Renal cortical epithelial cell (primary cell): ENCODE measurements at regions not wholly inside any gene's neighbourhood (a gene's known extent, or its start where the extent isn't known, plus 50 kb on each side); places are given as distances from the start of the nearest gene placed in this dataset.
"Not testable (repeated sequence)": the region's sequence is repeated elsewhere in the genome, so short reads cannot be mapped to it uniquely, and the experiment has no call there.

ENCODE experiments used
- DNase-seq: peaks from one replicate; pipeline ENCODE4 v3.0.0-alpha.2; 2011; ENCODE audit warnings: low read depth

GRCh38 chr2:82109418-82109817 is 1804.9 kb upstream of the LRRTM1 start:
- no peak for DNase-seq

GRCh38 chr2:82098617-82099016 is 1794.1 kb upstream of the LRRTM1 start:
- DNase-seq, result no peak

- no peak for DNase-seq
Measured at GRCh38 chr2:82089518-82089917, 1785.0 kb upstream of the LRRTM1 start.

GRCh38 chr2:82084679-82085392 is 1780.3 kb upstream of the LRRTM1 start:
- DNase-seq, result no peak

GRCh38 chr2:82075875-82076274 is 1771.3 kb upstream of the LRRTM1 start:
- no peak for DNase-seq

GRCh38 chr2:82062463-82062862 is 1757.9 kb upstream of the LRRTM1 start:
- peak; percentile 32 for DNase-seq

- DNase-seq, result no peak
Measured at GRCh38 chr2:82055846-82056245, 1751.3 kb upstream of the LRRTM1 start.

GRCh38 chr2:82043867-82044266 is 1739.3 kb upstream of the LRRTM1 start:
- DNase-seq, result no peak

- no peak for DNase-seq
Measured at GRCh38 chr2:82027921-82028615, 1723.5 kb upstream of the LRRTM1 start.

- DNase-seq, result no peak
Measured at GRCh38 chr2:82023710-82024109, 1719.2 kb upstream of the LRRTM1 start.

- no peak for DNase-seq
Measured at GRCh38 chr2:82013641-82014040, 1709.1 kb upstream of the LRRTM1 start.

GRCh38 chr2:82007071-82007664 is 1702.6 kb upstream of the LRRTM1 start:
- DNase-seq, result peak; percentile 14

- DNase-seq, result not testable (repeated sequence)
Measured at GRCh38 chr2:82005889-82006288, 1701.3 kb upstream of the LRRTM1 start.

- DNase-seq, result no peak
Measured at GRCh38 chr2:82001614-82002013, 1697.1 kb upstream of the LRRTM1 start.

- DNase-seq, result no peak
Measured at GRCh38 chr2:82000606-82001005, 1696.1 kb upstream of the LRRTM1 start.

- DNase-seq, result no peak
Measured at GRCh38 chr2:81996332-81996731, 1691.8 kb upstream of the LRRTM1 start.

- peak; percentile 62 for DNase-seq
Measured at GRCh38 chr2:81991282-81991681, 1686.7 kb upstream of the LRRTM1 start.

- no peak for DNase-seq
Measured at GRCh38 chr2:81987370-81987769, 1682.8 kb upstream of the LRRTM1 start.

GRCh38 chr2:81984969-81985637 is 1680.6 kb upstream of the LRRTM1 start:
- DNase-seq, result no peak

GRCh38 chr2:81981585-81981984 is 1677.0 kb upstream of the LRRTM1 start:
- peak; percentile 93 for DNase-seq

- no peak for DNase-seq
Measured at GRCh38 chr2:81979086-81979485, 1674.5 kb upstream of the LRRTM1 start.

- DNase-seq, result no peak
Measured at GRCh38 chr2:81976998-81977397, 1672.4 kb upstream of the LRRTM1 start.

GRCh38 chr2:81974216-81974615 is 1669.7 kb upstream of the LRRTM1 start:
- DNase-seq, result no peak
